LNCaP clone FGC (cell line): ENCODE measurements at regions not wholly inside any gene's neighbourhood (a gene's known extent, or its start where the extent isn't known, plus 50 kb on each side); places are given as distances from the start of the nearest gene placed in this dataset.

ENCODE experiments used
- DNase-seq: peaks from one replicate; pipeline ENCODE4 v3.0.0-alpha.2; 2011; ENCODE audit warnings: low read depth
- H3K4me3 ChIP-seq: 2 replicates; pipeline ENCODE4 v1.5.1; 2011; ENCODE audit warnings: mild to moderate bottlenecking, low read depth, low read length, control low read depth
- TF ChIP-seq, protein P1 (sequence below): IDR thresholded peaks from 2 replicates; pipeline ENCODE4 v1.5.1; 2012; ENCODE audit warnings: mild to moderate bottlenecking; ENCODE audit not compliant: control insufficient read depth, insufficient read depth; ENCODE audit errors: extremely low read depth

DNA sequence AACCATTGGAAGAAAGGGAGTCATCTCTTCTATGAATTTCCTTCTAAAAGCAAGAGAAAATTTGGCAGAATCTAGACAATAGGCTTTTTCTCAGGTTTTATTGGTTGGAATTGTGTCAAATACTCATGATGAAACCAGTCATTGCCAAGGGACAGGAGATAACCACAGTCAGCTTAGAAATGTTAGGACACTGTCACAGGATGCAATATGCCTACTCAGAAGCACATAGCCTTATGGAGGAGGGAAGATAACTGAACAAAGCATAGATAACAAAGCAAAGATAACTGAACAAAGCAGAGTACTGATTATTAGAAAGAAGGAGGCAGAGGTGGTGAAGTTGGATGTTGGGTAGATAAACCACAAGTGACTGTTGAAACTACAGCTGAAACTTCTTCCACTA is 303.5 kb upstream of the PDGFD start:
- H3K4me3 ChIP-seq = no peak overlapping the region
- no peak for DNase-seq
- TF ChIP-seq, protein P1, sequence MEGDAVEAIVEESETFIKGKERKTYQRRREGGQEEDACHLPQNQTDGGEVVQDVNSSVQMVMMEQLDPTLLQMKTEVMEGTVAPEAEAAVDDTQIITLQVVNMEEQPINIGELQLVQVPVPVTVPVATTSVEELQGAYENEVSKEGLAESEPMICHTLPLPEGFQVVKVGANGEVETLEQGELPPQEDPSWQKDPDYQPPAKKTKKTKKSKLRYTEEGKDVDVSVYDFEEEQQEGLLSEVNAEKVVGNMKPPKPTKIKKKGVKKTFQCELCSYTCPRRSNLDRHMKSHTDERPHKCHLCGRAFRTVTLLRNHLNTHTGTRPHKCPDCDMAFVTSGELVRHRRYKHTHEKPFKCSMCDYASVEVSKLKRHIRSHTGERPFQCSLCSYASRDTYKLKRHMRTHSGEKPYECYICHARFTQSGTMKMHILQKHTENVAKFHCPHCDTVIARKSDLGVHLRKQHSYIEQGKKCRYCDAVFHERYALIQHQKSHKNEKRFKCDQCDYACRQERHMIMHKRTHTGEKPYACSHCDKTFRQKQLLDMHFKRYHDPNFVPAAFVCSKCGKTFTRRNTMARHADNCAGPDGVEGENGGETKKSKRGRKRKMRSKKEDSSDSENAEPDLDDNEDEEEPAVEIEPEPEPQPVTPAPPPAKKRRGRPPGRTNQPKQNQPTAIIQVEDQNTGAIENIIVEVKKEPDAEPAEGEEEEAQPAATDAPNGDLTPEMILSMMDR = no peak

DNA sequence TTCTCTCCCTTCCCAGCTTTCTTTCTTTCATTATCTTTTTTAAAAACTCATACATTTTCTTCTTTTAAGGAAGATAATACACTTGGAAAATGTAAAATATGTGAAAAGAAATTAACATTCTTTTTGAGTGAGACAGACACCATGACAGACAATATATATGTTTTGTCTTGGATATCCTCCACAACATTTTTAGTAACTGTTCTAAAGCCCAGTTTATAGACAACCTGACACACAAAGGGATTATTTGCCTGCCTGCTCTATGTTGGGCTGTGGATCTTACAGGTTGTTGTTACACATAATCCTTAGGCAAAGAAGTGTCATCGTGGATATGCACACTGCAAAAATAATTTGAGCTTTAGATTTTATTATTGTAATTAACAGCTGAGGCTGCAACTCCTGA is 301.4 kb upstream of the PDGFD start:
- no peak overlapping the region for H3K4me3 ChIP-seq
- TF ChIP-seq, protein P1 = no peak
- DNase-seq = no peak

DNA sequence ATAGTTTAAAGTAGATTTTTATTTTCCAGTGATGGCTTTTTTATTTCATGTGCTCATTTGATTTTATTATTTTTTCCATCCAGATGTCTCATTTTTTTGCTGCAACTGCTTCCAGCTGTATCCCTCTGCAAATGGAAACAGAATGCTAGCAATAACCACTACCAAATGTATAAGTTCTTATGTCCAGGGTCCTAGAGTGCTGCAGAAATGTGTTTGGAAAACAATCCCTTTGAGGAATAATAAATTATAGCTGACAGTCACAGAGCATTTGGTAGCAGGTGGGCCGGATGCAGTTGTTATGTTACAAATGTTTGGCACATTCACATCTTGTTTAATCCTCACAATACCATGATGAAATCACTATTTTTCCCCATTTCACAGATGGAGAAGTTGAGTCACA is 300.7 kb upstream of the PDGFD start:
- TF ChIP-seq, protein P1 = no peak
- H3K4me3 ChIP-seq = no peak overlapping the region
- DNase-seq = no peak

DNA sequence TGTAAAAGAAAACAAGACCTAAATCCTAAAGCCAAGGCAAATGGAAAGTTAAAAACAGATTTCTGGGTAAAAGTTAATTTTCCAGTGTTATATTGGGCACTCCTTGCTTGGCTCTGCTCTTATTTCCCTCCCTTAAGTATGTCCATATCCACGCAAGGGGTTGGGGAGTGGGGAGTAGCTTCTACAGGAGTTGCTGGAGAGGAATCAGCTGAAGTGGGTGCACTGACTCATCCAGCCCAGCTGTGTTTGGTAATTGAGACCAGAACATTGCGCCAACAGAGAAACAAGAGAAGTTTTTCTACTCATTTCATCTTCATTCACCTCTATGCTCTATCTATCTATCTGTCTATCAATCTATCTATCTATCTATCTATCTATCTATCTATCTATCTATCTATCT is 298.4 kb upstream of the PDGFD start:
- DNase-seq = no peak
- TF ChIP-seq, protein P1 = no peak
- no peak overlapping the region for H3K4me3 ChIP-seq

DNA sequence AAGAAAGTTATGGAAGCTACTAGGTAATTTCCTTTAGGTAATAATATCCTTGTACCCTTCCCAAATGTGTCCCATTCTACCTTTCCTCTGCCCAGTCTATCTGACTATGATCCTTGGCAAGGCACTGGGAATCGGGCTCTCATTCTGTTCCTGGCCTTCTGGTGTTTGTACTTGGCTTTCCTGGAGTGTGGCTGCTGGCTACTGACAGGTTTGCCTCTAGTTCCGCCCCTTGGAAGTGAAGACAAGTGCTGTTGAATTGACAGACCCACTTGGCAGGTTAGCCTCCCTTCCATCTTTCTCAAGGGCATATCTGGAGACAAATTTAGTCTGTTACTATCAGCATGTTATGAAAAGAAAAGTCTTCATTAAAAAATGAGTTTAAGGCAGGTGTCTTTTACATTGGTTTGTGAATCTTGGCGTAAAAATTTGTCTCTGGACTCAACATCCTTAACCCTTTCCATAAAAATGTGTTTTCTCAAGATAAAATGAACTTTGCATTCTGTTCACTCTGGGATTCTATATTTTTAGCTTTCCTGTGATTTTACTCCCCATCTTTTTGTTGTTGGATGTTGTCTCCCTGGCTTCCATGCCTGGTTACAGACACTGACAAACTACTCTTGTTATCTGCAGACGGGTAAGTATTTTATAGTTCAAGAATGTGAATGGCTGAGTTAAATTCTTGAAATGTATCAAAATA is 287.4 kb upstream of the PDGFD start:
- TF ChIP-seq, protein P1 = no peak
- no peak overlapping the region for H3K4me3 ChIP-seq
- no peak for DNase-seq

DNA sequence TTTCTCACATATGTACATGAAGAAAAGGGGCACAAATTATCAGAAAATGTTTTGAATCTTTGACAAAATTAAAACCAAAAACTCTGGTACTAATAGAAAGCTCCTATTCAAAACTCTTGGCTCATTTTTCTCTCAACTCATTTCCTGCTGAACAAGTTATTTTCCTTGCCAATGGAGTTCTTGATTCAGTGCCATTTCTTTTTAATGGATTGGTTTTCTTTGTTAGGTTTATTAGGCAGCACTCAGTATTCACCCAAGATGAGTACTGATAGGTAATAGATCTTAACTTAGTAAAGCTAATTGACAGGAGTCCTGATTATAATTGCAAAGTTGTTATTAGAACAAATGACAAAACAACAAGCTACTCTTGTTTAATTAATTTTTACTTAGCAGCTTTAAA is 279.4 kb upstream of the PDGFD start:
- H3K4me3 ChIP-seq = no peak overlapping the region
- TF ChIP-seq, protein P1 = no peak
- peak; percentile 61 for DNase-seq

DNA sequence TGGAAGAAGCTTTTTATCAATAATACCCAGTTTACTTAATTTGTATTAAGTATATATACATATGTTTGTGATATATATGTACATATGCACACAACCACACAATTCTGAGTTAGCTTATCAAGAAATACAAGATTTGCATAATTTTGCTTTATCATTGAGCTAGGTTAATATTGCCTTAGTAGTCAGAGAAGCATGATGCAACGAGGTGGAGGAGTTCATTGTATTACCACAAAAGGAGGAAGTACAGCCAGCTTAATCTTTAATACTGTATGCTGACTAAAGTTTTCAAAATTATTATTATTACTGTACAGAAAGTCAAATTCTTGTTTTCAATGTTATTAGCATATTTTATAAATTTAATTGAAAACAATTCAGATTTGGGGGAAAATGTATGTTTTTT is 278.4 kb upstream of the PDGFD start:
- no peak overlapping the region for H3K4me3 ChIP-seq
- DNase-seq = no peak
- TF ChIP-seq, protein P1 = no peak
